CD4-positive, alpha-beta T cell treated with Interleukin-6 at 100 ng/mL for 8 hours (primary cell): ENCODE measurements at regions not wholly inside any gene's neighbourhood (a gene's known extent, or its start where the extent isn't known, plus 50 kb on each side); places are given as distances from the start of the nearest gene placed in this dataset.
"Not testable (repeated sequence)": the region's sequence is repeated elsewhere in the genome, so short reads cannot be mapped to it uniquely, and the experiment has no call there.

Source experiments
- DNase-seq: peaks from one replicate; pipeline ENCODE4 v3.0.0-alpha.2; 2020; ENCODE audit warnings: mixed read lengths, low spot score

DNA sequence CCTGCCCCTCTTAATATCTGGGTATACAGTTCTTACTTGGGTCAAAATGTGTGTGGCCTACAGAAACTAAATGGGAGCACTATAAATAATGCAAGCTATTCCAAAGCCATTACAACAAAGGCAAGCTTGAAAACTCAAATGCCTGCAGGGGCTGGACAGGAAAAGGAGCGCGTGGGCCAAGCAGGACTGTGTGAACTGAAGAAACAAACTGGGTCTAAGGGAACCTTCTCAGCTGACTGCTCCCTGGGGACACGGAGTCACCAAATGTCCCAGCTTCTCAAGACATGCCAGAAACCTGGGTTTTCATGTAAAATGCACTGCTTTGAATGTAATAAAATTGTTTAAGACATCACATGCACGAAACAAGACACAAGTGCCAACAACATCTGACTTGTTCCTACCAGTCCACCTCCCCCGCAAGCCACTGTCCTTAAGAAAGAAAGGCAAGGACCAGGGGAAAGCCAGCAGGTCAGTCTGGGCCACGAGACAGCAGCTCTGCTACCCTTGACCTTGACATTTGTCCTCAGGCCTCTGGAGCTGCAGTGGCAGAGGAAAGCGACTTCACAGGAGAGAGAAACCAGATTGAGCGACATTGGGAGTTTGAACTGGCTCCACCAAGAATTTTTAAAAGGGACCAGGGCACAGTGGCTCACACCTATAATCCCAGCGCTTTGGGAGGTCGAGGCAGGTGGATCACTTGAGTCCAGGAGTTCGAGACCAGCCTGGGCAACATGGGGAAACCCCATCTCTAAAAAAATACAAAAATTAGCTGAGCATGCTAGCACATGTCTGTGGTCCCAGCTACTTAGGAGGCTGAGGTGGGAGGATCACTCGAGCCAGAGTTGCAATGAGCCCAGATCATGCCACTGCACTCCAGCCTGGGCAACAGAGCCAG is 89.7 kb upstream of the SH3BP4 start:
- no peak for DNase-seq

- DNase-seq: not testable (repeated sequence)
These were observed 92.4 kb upstream of the SH3BP4 start for GRCh38 chr2:234859330-234859872.

GRCh38 chr2:234858790-234859329 is 93.0 kb upstream of the SH3BP4 start:
- DNase-seq: no peak

GRCh38 chr2:234858145-234858544 is 93.7 kb upstream of the SH3BP4 start:
- DNase-seq: no peak

GRCh38 chr2:234853729-234854128 is 98.1 kb upstream of the SH3BP4 start:
- DNase-seq: no peak

- DNase-seq: no peak
These were observed 98.9 kb upstream of the SH3BP4 start for GRCh38 chr2:234852941-234853340.

- no peak for DNase-seq
These were observed 99.8 kb upstream of the SH3BP4 start for GRCh38 chr2:234852035-234852434.

GRCh38 chr2:234851451-234851850 is 100.4 kb upstream of the SH3BP4 start:
- DNase-seq: no peak

DNA sequence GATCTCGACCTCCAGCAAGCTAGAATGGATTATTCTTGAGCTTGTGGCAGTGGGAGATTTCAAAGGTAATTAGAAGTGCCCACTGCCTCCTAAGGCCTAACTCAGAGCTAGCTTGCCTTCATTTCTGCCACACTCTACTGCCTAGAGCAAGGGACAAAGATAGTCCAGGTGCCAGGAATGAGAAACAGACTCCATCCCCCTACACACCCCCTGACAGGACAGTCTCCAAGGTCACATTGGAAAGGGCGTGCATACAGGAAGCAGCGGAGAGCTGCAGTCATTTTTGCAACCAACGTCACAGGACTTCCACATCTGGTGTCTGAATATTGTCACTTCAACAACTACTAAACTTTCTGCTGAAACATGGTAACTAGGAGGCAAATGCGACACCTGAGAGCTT is 101.0 kb upstream of the SH3BP4 start:
- no peak for DNase-seq

DNA sequence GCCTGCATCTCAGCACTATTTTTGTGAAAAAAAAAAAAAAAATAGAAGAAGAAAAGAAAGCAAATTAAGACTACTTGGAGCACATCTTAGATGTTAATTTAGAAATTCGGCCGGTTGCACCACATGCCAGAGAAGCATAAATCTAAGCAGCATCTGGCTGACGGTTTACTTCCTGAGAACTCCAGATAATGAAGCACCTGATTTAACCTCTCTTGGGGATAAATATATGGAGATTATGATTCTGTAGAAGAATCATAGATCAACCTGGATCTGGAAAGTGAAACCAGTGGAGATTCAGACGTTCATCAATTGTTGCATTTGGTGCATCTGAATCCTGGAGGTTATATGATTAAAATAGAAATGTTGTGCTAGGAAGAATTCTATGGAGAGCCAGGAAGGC is 102.1 kb upstream of the SH3BP4 start:
- DNase-seq: no peak

- no peak for DNase-seq
These were observed 103.2 kb upstream of the SH3BP4 start for GRCh38 chr2:234848578-234848977.

- DNase-seq: no peak
These were observed 104.2 kb upstream of the SH3BP4 start for GRCh38 chr2:234847639-234848038.

DNA sequence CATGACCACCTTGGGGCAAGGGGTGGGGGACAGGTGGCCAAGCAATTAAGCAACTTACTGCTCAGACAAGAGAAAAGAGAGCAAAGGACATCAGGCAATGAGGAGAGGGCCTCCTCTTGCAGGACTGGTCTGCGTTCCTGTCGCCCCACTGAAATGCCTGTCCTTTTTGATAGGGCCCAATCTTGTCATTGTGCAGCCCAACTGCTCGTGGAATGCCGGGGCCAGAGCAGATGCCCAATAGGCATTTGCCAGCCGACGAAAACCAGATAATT is 104.5 kb upstream of the SH3BP4 start:
- DNase-seq: no peak

- DNase-seq: no peak
These were observed 105.0 kb upstream of the SH3BP4 start for GRCh38 chr2:234846599-234847363.

- no peak for DNase-seq
These were observed 105.9 kb upstream of the SH3BP4 start for GRCh38 chr2:234845602-234846590.

- DNase-seq: no peak
These were observed 108.4 kb upstream of the SH3BP4 start for GRCh38 chr2:234843411-234843810.

DNA sequence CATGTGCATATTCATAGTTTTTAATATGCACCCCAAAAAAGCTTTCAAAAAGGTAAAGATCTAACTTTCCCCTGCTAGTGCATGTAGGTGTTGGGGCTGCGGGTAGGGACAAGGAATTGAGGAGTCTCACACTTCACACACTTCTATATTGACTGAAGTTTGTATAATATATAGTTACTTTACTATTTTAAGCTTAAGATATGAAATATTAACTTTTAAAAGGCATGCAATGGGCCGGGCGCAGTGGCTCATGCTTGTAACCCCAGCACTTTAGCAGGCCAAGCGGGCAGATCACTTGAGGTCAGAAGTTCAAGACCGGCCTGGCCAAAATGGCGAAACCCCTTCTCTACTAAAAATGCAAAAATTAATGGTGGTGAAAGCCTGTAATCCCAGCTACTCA is 109.1 kb upstream of the SH3BP4 start:
- DNase-seq: no peak

DNA sequence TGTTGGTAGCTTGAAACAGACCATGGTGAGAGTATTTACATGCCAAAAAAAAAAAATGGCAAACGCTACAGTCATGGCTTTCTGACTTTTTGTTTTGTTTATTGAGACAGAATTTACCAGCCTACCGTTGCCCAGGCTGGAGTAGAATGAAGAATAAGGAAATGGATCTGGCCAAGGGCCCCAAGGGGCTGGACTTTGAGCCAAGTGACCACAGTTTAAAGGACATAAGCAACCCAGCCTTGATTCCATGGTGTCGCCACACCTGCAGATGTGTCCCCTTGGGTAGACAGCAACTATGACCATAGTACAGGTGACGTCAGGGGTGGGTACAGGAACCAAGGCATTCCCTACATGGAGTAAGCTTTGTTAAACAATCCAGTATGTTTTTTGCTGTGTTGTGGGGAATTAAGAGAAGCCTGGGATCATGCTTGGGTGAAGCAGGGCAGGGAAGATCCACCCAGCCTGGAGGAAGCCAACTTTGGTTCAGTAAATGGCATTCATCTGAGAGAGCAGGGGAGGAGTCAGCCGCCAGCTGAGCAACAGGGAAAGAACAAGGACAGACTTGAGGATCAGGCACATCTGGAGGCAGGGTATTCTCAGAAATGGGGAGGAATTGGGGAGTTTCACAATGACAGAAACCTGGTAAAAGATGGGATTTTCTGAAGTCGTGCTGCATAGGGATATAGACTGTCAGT is 110.3 kb upstream of the SH3BP4 start:
- DNase-seq: no peak

DNA sequence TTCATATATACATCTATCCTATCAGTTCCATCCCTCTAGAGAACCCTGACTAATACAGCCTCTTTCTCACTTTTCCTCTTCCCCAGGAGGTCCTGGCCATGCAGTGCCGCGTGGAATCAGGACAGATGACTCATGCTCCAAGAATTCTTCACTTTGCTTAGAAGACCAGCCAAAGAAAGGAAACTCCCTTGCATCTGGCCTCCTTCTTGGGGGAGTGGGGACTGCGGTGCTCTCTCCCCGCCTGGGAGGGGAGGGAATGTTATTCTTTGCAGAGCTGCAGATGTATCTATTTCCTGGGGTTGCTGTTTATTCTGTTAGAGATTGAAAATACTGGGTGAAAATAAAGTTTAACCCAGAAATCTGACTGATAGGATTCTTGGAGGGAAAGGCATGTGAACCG is 111.5 kb upstream of the SH3BP4 start:
- DNase-seq: no peak

- DNase-seq: no peak
These were observed 112.5 kb upstream of the SH3BP4 start for GRCh38 chr2:234839285-234839684.

DNA sequence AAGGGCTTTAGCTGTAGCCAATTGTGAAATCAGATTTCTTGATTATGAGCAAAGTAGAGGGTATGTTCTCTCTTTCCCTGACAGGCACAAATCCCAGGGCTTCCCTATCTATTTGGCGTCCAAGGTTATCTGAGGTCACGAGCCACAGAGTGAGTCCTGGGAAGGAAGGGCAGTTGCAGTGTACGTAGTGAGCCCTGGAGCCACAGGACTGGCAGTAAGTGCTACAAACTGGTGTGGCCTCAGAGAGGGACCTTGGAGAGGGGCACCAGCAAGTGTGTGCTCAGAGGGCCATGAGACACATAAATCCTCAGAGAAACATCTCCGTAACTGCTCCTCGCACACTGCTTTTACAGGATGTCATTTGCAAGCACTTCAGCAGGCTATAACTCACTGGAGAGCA is 115.5 kb upstream of the SH3BP4 start:
- DNase-seq: no peak
